ENCODE measurements at regions not wholly inside any gene's neighbourhood (a gene's known extent, or its start where the extent isn't known, plus 50 kb on each side); places are given as distances from the start of the nearest gene placed in this dataset.

GRCh38 chr13:88896466-88896865, 1225.3 kb downstream of the SLITRK5 start:
- Histone ChIP-seq H4K20me1 (ENCODE audit: insufficient read depth, poor library complexity, severe bottlenecking) (no peaks in the 10 kb centered on the region), H3K9me2 (replicated peaks; ENCODE audit: insufficient read depth) (no peaks in the 10 kb centered on the region), H3K36me3 (replicated peaks; ENCODE audit: insufficient read depth, low read depth) (no peaks in the 10 kb centered on the region), H2AFZ (no peak overlapping the region), H3K4me3 (no peak overlapping the region), H3K9me3 (ENCODE audit: low read depth) (no peaks in the 10 kb centered on the region), H3K4me2 (no peak overlapping the region), H3K27me3 (no peaks in the 10 kb centered on the region), H3K79me2 (no peaks in the 10 kb centered on the region), H3K27ac (no peak overlapping the region), H3K4me1 (ENCODE audit: insufficient read depth) (no peaks in the 10 kb centered on the region)
- 89% methylated on average over 5 of the region's 6 CpGs for WGBS (ENCODE audit: low lambda C conversion rate, missing lambda C conversion rate)
- DNase-seq (ENCODE audit: low spot score) = no peak
- TF ChIP-seq CTCF (IDR thresholded peaks at IDR 0.05; ENCODE audit: poor library complexity) (no peak), EZH2 (IDR thresholded peaks at IDR 0.05; ENCODE audit: borderline replicate concordance) (no peak), EZH2phosphoT487 (IDR thresholded peaks at IDR 0.05; ENCODE audit: low read depth, severe bottlenecking, unreplicated experiment) (no peak)

DNA sequence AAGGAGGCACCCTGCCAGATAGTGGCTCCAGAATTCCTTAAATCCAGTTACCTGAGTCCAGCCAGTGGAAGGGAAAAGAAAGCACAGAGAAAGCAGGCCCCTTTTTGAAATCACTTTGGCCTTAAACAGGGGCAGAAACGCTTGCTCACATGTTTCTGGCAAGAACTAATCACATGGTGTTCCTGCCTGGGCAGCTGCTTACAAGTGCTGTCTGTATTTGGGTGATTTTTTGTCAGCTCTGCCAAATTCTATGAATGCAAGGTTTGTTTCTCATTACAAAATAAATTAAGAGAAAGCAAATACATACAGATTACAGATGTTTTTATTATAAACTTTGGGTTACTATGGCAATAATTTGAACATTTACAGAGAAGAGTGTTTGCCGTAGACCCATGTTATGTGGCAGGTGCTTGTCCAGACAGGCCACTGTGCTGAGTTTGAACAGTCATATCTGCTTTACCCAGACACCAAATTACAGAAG, 1237.8 kb downstream of the SLITRK5 start:
- H2AFZ ChIP-seq = no peak overlapping the region
- WGBS (ENCODE audit: low lambda C conversion rate, missing lambda C conversion rate) = 47% methylated on average over 2 of the region's 2 CpGs
- H3K27me3 ChIP-seq = no peaks in the 10 kb centered on the region
- no peaks in the 10 kb centered on the region for H3K36me3 ChIP-seq (replicated peaks; ENCODE audit: insufficient read depth, low read depth)
- no peak overlapping the region for H3K4me2 ChIP-seq
- H3K9me2 ChIP-seq (replicated peaks; ENCODE audit: insufficient read depth) = no peaks in the 10 kb centered on the region
- H3K79me2 ChIP-seq = no peaks in the 10 kb centered on the region
- no peaks in the 10 kb centered on the region for H4K20me1 ChIP-seq (ENCODE audit: insufficient read depth, poor library complexity, severe bottlenecking)
- no peak for TF ChIP-seq CTCF (IDR thresholded peaks at IDR 0.05; ENCODE audit: poor library complexity)
- no peak for TF ChIP-seq EZH2phosphoT487 (IDR thresholded peaks at IDR 0.05; ENCODE audit: low read depth, severe bottlenecking, unreplicated experiment)
- no peak for TF ChIP-seq EZH2 (IDR thresholded peaks at IDR 0.05; ENCODE audit: borderline replicate concordance)
- no peak overlapping the region for H3K4me3 ChIP-seq
- DNase-seq (ENCODE audit: low spot score) = no peak
- H3K9me3 ChIP-seq (ENCODE audit: low read depth) = no peaks in the 10 kb centered on the region
- H3K4me1 ChIP-seq (ENCODE audit: insufficient read depth) = no peaks in the 10 kb centered on the region
- H3K27ac ChIP-seq = no peak overlapping the region

DNA sequence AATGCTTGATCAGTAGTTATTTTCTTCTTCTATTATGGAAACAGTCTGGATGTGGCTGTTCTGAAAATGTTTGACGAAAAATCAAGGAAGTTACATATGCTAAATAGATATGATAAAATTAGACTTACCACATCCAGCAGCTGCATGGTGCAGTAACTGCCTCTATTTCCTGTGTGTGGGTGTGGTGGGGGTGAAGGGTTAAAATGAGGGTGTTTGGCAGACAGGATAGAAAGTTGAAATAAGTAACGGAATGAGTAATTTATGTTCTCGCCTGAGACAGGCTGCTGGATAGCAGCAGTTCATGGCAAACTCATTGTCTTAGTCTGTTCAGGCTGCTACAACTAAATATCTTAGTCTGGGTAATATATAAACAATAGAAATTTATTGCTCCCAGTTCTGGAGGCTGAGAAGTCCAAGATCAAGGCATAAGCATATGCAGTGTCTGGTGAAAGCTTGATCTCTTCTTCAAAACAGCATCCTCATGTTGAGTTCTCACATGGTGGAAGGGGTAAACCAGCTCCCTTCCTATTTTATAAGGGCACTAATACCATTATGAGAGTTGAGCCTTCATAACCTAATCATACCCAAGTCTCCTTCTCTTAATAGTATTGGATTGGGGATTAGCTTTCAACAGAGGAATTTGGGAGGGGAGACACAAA, 1248.9 kb downstream of the SLITRK5 start:
- TF ChIP-seq EZH2phosphoT487 (IDR thresholded peaks at IDR 0.05; ENCODE audit: low read depth, severe bottlenecking, unreplicated experiment) (no peak), EZH2 (IDR thresholded peaks at IDR 0.05; ENCODE audit: borderline replicate concordance) (no peak)
- Histone ChIP-seq H4K20me1 (ENCODE audit: insufficient read depth, poor library complexity, severe bottlenecking) (no peaks in the 10 kb centered on the region), H3K9me3 (ENCODE audit: low read depth) (no peaks in the 10 kb centered on the region), H3K27me3 (no peaks in the 10 kb centered on the region), H3K4me3 (no peak overlapping the region), H3K4me1 (ENCODE audit: insufficient read depth) (no peaks in the 10 kb centered on the region), H3K9me2 (replicated peaks; ENCODE audit: insufficient read depth) (no peaks in the 10 kb centered on the region), H3K4me2 (no peak overlapping the region), H3K36me3 (replicated peaks; ENCODE audit: insufficient read depth, low read depth) (no peaks in the 10 kb centered on the region), H3K79me2 (no peaks in the 10 kb centered on the region), H3K27ac (no peak overlapping the region), H2AFZ (no peak overlapping the region)
- no peak for DNase-seq (ENCODE audit: low spot score)
- 98% methylated on average over 3 of the region's 3 CpGs for WGBS (ENCODE audit: low lambda C conversion rate, missing lambda C conversion rate)

DNA sequence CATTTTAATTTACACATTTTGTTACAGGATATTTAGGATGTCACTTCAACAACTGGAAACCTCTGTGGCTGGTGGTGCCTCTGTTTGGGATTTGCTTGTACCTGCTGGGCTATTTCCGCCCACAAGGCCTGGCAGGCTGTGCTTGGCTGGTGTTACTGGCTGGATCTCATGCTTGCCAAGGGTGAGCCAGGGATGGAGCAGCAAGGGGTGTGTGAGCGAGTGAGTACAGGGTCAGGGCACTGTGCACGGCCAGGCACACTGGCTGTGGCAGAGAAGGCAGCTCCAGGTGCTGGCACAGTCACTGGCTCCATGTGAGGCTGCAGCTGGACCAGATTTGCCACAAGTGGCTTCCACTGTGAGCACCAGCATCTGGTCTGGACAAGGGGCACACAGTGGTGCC, 1254.8 kb downstream of the SLITRK5 start:
- Histone ChIP-seq H3K4me3 (no peak overlapping the region), H3K27ac (no peak overlapping the region), H3K27me3 (no peaks in the 10 kb centered on the region), H3K4me2 (no peak overlapping the region), H2AFZ (no peak overlapping the region), H3K4me1 (ENCODE audit: insufficient read depth) (no peaks in the 10 kb centered on the region), H3K9me3 (ENCODE audit: low read depth) (no peaks in the 10 kb centered on the region), H3K79me2 (no peaks in the 10 kb centered on the region), H3K36me3 (replicated peaks; ENCODE audit: insufficient read depth, low read depth) (no peaks in the 10 kb centered on the region), H4K20me1 (ENCODE audit: insufficient read depth, poor library complexity, severe bottlenecking) (no peaks in the 10 kb centered on the region), H3K9me2 (replicated peaks; ENCODE audit: insufficient read depth) (no peaks in the 10 kb centered on the region)
- TF ChIP-seq EZH2 (IDR thresholded peaks at IDR 0.05; ENCODE audit: borderline replicate concordance) (no peak), EZH2phosphoT487 (IDR thresholded peaks at IDR 0.05; ENCODE audit: low read depth, severe bottlenecking, unreplicated experiment) (no peak), CTCF (IDR thresholded peaks at IDR 0.05; ENCODE audit: poor library complexity) (no peak)
- DNase-seq (ENCODE audit: low spot score) = no peak
- 84% methylated on average over 3 of the region's 3 CpGs for WGBS (ENCODE audit: low lambda C conversion rate, missing lambda C conversion rate)
